Left ventricle myocardium inferior (tissue), 1 donor: ENCODE measurements at regions not wholly inside any gene's neighbourhood (a gene's known extent, or its start where the extent isn't known, plus 50 kb on each side); places are given as distances from the start of the nearest gene placed in this dataset.

Source experiments
- DNase-seq: peaks from one replicate; pipeline ENCODE4 v3.0.0-alpha.2; 2020
- H3K27ac ChIP-seq: fragments of 200-600 bp; replicated peaks from 2 replicates; pipeline ENCODE4 v1.8.0; 2021
- H3K27me3 ChIP-seq: fragments of 200-600 bp; 2 replicates; pipeline ENCODE4 v1.8.0; 2021; ENCODE audit warnings: low read depth
- H3K36me3 ChIP-seq: fragments of 200-600 bp; 2 replicates; pipeline ENCODE4 v1.8.0; 2021
- H3K4me1 ChIP-seq: fragments of 200-600 bp; 2 replicates; pipeline ENCODE4 v1.8.0; 2021
- H3K4me3 ChIP-seq: fragments of 200-600 bp; 2 replicates; pipeline ENCODE4 v1.8.0; 2021; ENCODE audit warnings: mild to moderate bottlenecking, moderate library complexity
- H3K9me3 ChIP-seq: fragments of 200-600 bp; replicated peaks from 2 replicates; pipeline ENCODE4 v1.8.0; 2021
- CTCF ChIP-seq: fragments of 200-600 bp; IDR thresholded peaks from 2 replicates; pipeline ENCODE4 v1.8.0; 2021; ENCODE audit warnings: antibody characterized with exemption, mild to moderate bottlenecking, borderline replicate concordance
- intact Hi-C: fragments of 100-400 bp; cut with micrococcal nuclease; formaldehyde crosslinking; loops from one replicate; pipeline ENCODE4 v1.11.0; 2022
- donor health status: DM: no; HTN: yes; CAD: no; lungs with severe emphysema.

DNA sequence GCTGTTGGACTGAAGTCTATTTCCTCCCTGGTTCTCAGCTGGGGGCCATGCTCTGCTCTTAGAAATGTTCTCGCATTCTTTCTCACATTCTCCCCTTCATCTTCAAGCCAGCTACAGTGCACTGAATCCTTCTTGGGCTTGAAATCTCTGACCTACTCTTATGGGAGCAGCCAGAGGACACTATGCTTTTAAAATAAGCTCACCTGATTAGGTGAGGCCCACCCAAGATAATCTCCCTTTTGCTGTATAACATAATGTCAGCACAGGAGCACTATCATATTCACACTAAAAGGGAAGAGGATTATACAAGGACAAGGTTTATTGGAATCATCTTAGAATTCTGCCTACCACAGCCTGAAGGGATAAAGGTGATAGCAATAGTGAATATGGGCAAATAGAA is 146.3 kb downstream of the ZNF674 start:
- no peak for DNase-seq
- intact Hi-C loops, result no loop called here
- Histone ChIP-seq H3K36me3 (no peaks in the 10 kb centered on the region), H3K4me1 (no peaks in the 10 kb centered on the region), H3K4me3 (no peak overlapping the region), H3K27ac (no peak overlapping the region), H3K9me3 (no peaks in the 10 kb centered on the region), H3K27me3 (no peaks in the 10 kb centered on the region)
- no peak for TF ChIP-seq CTCF

- Histone ChIP-seq H3K27ac (no peak overlapping the region), H3K4me1 (no peaks in the 10 kb centered on the region), H3K4me3 (no peak overlapping the region), H3K27me3 (no peaks in the 10 kb centered on the region), H3K36me3 (no peaks in the 10 kb centered on the region), H3K9me3 (no peaks in the 10 kb centered on the region)
- TF ChIP-seq CTCF, result no peak
- DNase-seq, result no peak
- intact Hi-C loops, result no loop called here
Measured at GRCh38 chrX:46398126-46398525, 147.1 kb downstream of the ZNF674 start.

DNA sequence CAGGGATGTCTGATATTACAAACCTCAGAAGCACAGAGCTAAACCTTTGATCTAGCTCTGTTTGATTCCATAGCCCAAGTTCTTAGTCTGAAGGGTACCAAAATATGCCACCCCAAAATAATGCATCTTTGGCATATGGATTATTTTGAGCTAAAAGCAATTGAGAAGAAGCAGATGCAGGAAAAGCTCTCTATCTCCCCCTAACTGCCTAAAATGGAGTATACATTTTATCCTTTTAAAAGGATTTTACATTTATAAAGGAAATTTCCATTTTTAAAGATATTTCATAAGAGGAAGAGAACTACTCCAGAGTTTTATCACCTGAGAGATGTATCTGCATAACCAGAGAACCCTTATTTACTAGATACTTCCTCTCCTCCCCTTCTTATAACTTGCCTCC is 158.7 kb downstream of the ZNF674 start:
- Histone ChIP-seq H3K27ac (no peak overlapping the region), H3K36me3 (no peaks in the 10 kb centered on the region), H3K9me3 (peaks cover 3% of the 10 kb centered on the region), H3K27me3 (no peaks in the 10 kb centered on the region), H3K4me3 (no peak overlapping the region), H3K4me1 (no peaks in the 10 kb centered on the region)
- intact Hi-C loops, result loop anchor here (10.0 kb wide), 1 partner anchor 1062 kb away; no protein-coding TSS in a partner anchor
- DNase-seq, result no peak
- TF ChIP-seq CTCF, result no peak

DNA sequence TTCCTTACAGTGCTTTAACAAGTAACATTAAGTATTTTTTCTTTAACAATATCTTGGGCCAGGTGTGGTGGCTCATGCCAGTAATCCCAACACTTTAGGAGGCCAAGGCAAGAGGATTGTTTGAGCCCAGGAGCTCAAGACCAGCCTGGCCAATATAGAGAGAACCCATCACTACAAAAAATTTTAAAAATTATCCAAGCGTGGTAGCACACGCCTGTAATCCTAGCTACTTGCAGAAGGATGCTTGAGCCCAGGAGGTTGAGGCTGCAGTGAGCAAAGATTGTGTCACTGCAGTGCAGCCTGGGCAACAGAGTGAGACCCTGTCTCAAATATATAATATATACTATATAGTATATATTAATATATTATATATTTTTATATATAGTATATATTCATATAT is 162.2 kb downstream of the ZNF674 start:
- H3K9me3 ChIP-seq, result no peaks in the 10 kb centered on the region
- H3K36me3 ChIP-seq, result no peaks in the 10 kb centered on the region
- intact Hi-C loops, result loop anchor here (10.0 kb wide), 1 partner anchor 1058 kb away; no protein-coding TSS in a partner anchor
- H3K4me1 ChIP-seq, result no peaks in the 10 kb centered on the region
- H3K27ac ChIP-seq, result no peak overlapping the region
- H3K4me3 ChIP-seq, result no peak overlapping the region
- H3K27me3 ChIP-seq, result no peaks in the 10 kb centered on the region
- no peak for DNase-seq
- no peak for TF ChIP-seq CTCF

- H3K27me3 ChIP-seq, result no peaks in the 10 kb centered on the region
- no peak overlapping the region for H3K4me3 ChIP-seq
- no peak for TF ChIP-seq CTCF
- H3K9me3 ChIP-seq, result no peaks in the 10 kb centered on the region
- DNase-seq, result no peak
- H3K27ac ChIP-seq, result no peak overlapping the region
- intact Hi-C loops, result loop anchor here (10.0 kb wide), 1 partner anchor 1058 kb away; no protein-coding TSS in a partner anchor
- H3K36me3 ChIP-seq, result no peaks in the 10 kb centered on the region
- H3K4me1 ChIP-seq, result no peaks in the 10 kb centered on the region
Measured at GRCh38 chrX:46382595-46382994, 162.6 kb downstream of the ZNF674 start.
